GM12891 (cell line): ENCODE measurements at regions not wholly inside any gene's neighbourhood (a gene's known extent, or its start where the extent isn't known, plus 50 kb on each side); places are given as distances from the start of the nearest gene placed in this dataset.

Source experiments
- POLR2A ChIP-seq: IDR thresholded peaks from 2 replicates; pipeline ENCODE4 v1.6.1; 2011; ENCODE audit warnings: low read depth, low read length, control low read depth
- POLR2AphosphoS5 ChIP-seq: IDR thresholded peaks from 2 replicates; pipeline ENCODE4 v1.6.1; 2011; ENCODE audit warnings: low read depth, low read length, control low read depth
- SPI1 ChIP-seq: IDR thresholded peaks from 2 replicates; pipeline ENCODE4 v1.6.1; 2011; ENCODE audit warnings: low read depth, low read length, control low read depth

DNA sequence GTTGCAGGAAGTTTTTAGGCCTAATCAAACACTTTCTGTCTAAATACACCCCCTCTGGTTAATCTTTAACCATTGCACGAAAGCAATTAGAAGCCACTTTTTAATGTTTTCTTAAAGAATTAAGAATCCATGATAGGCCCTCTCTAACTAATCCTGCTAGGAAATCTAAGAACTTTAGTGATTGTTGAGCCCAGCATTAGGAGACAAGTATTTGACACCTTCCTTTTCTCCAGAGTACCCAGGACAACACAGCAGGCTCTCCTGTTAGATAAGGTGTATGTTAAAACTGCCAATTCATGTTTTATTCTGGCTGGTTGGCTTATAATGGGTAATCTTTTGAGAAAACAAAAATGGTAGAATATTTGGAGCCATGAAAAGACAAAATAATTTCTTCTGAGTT, 95.0 kb downstream of the ALX1 start:
- TF ChIP-seq POLR2AphosphoS5 (no peak), POLR2A (no peak), SPI1 (no peak)
